NCI-H2107 treated with DMSO at 0.1 percent for 48 hours (cell line): ENCODE measurements at regions not wholly inside any gene's neighbourhood (a gene's known extent, or its start where the extent isn't known, plus 50 kb on each side); places are given as distances from the start of the nearest gene placed in this dataset.
"Not testable (repeated sequence)": the region's sequence is repeated elsewhere in the genome, so short reads cannot be mapped to it uniquely, and the experiment has no call there.

ENCODE experiments used
- DNase-seq: peaks from one replicate; lab custom pipeline; 2025; ENCODE audit not compliant: unreplicated experiment; lab: John Stamatoyannopoulos, UW

GRCh38 chr1:56285554-56286402 lies 293.6 kb downstream of the PLPP3 start:
- no peak for DNase-seq

DNA sequence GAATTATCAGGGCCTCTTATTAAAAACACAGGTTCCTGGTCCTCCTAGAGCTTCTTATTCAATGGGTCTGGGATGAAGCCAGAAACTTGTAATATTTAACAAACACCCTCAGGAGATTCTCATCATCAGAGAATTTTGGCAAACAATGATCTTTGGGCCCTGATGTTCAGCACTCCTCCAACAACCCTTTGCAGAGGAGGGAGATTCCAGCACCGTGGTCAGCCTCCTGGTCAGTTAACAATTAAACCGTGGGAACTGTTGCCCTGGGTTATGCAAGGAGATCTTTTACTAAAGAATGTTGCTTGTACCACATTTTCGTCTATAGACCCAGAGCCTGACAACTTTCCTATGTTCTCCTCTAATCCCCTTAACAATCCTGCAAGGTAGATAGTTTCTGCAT lies 294.4 kb downstream of the PLPP3 start:
- DNase-seq = no peak

GRCh38 chr1:56278061-56278460 lies 301.3 kb downstream of the PLPP3 start:
- DNase-seq = no peak

- DNase-seq = no peak
These were observed 310.7 kb downstream of the PLPP3 start for GRCh38 chr1:56268519-56269140.

DNA sequence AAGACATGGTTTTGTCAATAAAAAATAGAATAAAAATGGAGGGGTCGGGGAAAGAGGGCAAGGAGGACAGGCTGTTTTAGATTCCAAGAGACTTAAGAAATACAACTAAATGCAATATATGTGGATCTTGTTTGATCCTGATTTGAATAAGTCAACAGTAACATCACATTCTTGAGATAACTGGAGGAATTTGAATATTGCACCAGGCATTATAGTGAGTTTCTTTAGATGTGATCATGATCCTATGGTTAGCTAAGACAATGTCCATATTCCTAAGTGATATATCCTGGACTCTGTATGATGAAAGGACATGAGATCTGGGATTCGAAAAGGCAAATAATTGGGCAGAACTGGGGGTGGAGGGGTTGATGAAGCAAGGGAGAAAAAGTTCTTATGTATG lies 311.8 kb downstream of the PLPP3 start:
- no peak for DNase-seq

GRCh38 chr1:56266359-56266758 lies 313.0 kb downstream of the PLPP3 start:
- no peak for DNase-seq

DNA sequence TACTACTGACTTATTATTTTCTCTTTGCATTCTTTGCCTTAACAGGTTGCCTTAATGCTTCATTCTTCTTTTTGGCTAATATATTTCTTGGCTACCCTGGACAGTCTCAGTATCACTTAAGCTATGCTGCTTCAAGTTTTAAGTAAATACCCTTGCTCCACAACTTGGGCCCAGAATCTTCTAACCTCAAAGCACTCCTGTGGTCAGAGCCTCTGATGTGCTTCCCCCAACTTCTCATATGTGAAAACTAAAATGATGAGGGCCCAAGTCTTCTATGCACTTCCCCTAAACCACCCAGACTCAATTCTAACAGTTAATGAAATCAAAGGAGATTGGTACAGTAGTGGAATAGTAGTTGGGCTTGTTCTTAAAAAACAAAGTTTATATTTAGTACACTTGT lies 314.1 kb downstream of the PLPP3 start:
- DNase-seq = no peak

- no peak for DNase-seq
These were observed 315.5 kb downstream of the PLPP3 start for GRCh38 chr1:56263908-56264307.

DNA sequence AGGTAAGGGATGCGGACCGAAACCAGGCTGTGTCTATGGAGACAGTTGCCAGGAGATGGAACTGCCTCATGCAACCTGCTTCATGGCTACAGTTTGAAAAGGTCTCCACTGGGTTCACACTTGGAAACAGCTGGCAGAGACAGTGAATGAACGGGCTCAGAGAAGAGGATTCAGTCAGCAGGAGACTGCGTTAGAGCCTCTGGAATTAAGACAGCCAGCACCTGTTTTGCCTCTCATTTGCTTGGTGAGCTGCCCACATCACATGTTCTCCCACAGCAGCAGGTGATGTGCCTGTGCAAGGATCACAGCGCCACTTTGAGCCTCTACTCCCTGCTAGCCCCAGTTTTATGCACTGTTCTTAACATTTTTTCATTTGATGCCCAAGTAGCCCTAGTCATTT lies 321.0 kb downstream of the PLPP3 start:
- DNase-seq = peak; percentile 67

- no peak for DNase-seq
These were observed 321.6 kb downstream of the PLPP3 start for GRCh38 chr1:56257726-56258125.

GRCh38 chr1:56256153-56257000 lies 323.0 kb downstream of the PLPP3 start:
- DNase-seq = no peak

GRCh38 chr1:56255516-56256152 lies 323.7 kb downstream of the PLPP3 start:
- no peak for DNase-seq

GRCh38 chr1:56254130-56254529 lies 325.2 kb downstream of the PLPP3 start:
- no peak for DNase-seq

DNA sequence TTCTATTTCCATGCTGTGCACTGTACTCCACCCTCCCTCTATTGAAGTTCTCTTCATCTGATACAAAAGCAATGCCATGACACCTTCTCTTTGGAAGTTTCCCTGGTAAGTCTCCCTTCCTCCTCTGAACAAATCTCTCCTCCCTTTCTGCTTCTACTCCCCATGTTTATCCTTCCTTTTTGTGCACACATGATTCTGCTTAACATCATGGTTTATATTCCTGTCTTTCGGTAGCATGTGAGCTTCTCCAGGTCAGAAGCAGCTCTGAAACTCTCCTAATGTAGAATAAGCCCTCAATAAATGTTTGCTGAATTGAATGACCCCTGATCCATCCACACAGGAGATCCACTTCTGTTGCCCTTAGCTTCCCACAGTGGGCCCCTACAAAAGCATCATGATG lies 328.6 kb downstream of the PLPP3 start:
- no peak for DNase-seq

DNA sequence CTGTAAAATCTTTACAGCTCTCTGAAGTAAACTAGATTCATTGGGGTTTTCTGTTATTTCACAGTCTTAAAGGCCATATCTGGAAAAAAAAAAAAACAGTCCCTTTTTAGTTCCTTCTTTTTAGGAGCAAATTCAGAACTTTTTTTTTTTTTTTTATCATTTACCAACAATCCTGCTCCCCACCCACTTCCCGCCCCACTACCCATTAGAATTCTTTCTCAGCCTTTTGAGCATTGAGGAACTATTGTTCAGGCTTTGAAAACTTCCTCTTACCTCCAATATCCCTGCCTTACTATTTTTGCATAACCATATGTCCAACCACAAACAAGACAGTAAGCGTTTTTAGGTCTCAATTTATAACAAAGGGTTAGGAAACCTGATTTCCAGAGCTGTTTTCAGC lies 330.1 kb downstream of the PLPP3 start:
- DNase-seq = no peak

- DNase-seq = no peak
These were observed 331.2 kb downstream of the PLPP3 start for GRCh38 chr1:56248138-56248537.

GRCh38 chr1:56246726-56247125 lies 332.6 kb downstream of the PLPP3 start:
- not testable (repeated sequence) for DNase-seq

GRCh38 chr1:56240400-56240799 lies 339.0 kb downstream of the PLPP3 start:
- DNase-seq = no peak

GRCh38 chr1:56237491-56238064 lies 341.8 kb downstream of the PLPP3 start:
- DNase-seq = no peak

- DNase-seq = no peak
These were observed 342.7 kb downstream of the PLPP3 start for GRCh38 chr1:56236688-56237087.
